ENCODE measurements at regions not wholly inside any gene's neighbourhood (a gene's known extent, or its start where the extent isn't known, plus 50 kb on each side); places are given as distances from the start of the nearest gene placed in this dataset.

DNA sequence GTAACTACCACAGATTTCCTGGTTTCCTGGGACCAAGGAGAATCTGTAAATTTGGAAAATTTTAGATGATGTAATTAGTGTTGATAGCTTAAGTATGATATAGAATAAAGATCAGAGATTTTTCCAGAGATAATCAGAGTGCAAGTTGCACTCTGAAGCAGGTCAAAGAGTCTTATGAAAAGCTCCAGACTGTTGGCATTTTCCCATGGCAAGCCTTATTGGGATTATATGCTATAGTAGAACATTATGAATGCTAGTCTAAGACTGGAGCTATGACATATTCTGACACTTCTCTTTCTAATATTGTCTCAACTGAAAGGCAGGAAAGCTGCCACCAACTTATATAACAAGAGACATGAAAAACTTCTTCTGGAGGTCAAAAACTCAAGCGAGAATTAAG lies 1638.3 kb upstream of the LRRTM1 start:
- no peak for TF ChIP-seq GATA1 (IDR thresholded peaks at IDR 0.05; ENCODE audit: low read depth, low read length)
- no peak for DNase-seq

DNA sequence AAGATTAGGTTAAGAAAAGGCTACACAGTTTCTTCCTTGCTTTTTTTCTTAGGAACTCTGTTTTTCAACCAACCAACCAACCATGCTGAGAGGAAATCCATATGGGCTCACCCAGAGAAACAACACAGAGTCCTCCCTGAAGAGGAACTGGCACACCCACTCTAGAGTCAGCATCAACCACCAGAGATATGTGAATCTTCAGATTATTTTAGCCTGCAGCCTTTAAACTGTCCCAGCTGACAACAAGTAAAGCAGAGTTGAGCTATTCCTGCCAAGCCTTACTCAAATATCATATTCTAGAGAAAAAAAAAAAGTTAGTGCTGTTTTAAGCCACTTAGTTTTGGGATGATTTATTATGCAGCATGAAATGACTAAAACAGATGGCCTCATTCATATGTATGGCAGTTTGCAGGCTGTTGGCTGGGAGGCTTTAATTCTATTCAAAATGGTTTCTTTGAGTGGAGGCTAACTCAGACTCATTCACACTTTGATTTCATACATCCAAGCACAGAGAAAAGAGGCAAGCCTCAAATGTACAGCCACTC lies 1637.7 kb upstream of the LRRTM1 start:
- no peak for DNase-seq
- TF ChIP-seq GATA1 (IDR thresholded peaks at IDR 0.05; ENCODE audit: low read depth, low read length): no peak
- TF ChIP-seq POLR2A (IDR thresholded peaks at IDR 0.05; ENCODE audit: low read length): no peak

DNA sequence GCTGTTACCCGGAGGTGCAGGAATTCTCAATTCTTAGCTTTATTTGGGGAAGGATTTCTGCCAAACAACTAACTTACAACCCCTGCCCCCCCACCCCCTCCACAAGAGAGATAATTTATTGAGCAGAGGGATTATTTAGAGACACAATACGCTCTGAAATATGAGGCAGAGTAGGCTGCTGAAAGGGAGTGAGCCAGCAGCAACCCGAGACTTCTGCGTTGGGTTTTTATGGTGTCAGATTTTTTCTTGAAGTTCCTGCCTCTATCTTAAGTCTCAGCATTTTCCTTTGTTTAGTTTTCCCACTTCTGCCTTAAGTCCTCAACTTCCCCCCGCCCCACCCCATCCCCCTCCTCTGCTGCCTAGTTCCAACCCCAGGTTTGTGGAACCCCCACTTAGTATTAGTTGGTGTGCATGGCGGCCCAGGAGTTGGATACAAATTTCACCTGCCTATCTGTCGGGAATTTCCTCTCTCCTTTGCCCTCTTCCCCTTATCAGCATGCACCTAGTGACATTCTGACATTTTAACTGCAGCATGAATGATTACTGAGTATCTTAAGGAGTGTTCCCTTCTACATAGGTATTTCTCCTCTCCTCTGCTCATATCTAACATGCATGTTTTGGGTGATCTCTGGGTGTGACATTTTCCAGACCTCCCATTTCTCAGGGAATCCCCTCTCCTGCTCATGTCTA lies 1635.9 kb upstream of the LRRTM1 start:
- no peak for DNase-seq
- no peak for TF ChIP-seq GATA1 (IDR thresholded peaks at IDR 0.05; ENCODE audit: low read depth, low read length)
- TF ChIP-seq POLR2A (IDR thresholded peaks at IDR 0.05; ENCODE audit: low read length): no peak

DNA sequence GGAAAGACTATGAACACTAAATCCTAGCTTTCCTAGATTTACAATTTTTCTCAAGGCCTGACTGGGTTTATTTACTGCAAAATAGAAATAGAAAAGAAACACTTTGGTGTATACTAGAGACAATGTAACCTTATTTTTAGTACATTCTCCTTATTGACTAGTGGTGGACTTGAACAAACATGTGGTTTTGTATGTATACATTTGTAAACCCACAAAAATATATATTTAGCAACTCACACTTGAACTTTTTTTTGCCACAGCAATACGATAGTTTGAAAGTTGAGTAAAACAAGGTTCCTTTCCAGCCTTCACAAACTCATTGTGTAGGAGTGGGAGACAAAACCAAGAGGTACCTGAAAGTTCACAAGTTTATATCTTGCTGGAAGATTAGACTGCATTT lies 1633.4 kb upstream of the LRRTM1 start:
- no peak for DNase-seq

DNA sequence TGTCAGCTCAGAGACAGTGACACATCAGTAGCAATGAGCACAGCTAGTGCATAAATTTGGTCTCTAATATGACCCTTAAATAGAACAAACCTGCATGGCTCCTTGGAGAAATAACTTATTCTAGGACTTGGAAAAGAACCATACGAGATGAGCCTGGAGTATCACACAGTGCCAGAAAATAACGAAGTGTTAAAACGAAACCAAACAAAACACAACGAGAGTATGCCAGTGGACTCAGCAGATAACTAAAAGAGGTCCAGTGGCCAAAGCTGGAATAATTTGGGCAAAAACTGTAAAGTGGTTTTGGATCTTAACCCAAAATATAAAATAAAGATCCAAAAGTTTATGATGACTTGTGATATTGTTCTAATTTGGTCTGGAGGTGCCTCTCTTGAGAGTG lies 1599.0 kb upstream of the LRRTM1 start:
- no peak for DNase-seq
- no peak for TF ChIP-seq POLR2A (IDR thresholded peaks at IDR 0.05; ENCODE audit: low read length)
- no peak for TF ChIP-seq GATA1 (IDR thresholded peaks at IDR 0.05; ENCODE audit: low read depth, low read length)

More for the DNA sequence above, 1633.4 kb upstream of the LRRTM1 start:
- TF ChIP-seq GATA1 (IDR thresholded peaks at IDR 0.05; ENCODE audit: low read depth, low read length) (no peak), POLR2A (IDR thresholded peaks at IDR 0.05; ENCODE audit: low read length) (no peak)

DNA sequence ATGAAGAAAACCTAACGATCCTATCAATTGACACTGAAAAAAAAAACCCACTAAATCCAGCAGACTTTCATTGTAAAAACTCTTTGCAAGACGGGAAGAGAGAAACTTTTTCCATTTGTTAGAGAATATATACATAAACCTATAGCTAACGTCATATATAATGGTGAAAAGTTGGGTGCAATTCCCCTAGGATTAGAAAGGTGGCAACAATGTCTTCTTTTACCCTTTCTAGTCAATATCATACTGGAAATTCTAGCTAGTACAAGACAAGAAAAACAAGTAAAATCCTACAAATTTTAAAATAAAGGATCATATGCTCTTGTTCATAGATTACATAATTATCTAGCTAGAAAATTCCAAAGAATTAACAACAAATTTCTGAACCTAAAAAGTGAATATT lies 1596.5 kb upstream of the LRRTM1 start:
- no peak for DNase-seq
- TF ChIP-seq POLR2A (IDR thresholded peaks at IDR 0.05; ENCODE audit: low read length): no peak
- TF ChIP-seq GATA1 (IDR thresholded peaks at IDR 0.05; ENCODE audit: low read depth, low read length): no peak

DNA sequence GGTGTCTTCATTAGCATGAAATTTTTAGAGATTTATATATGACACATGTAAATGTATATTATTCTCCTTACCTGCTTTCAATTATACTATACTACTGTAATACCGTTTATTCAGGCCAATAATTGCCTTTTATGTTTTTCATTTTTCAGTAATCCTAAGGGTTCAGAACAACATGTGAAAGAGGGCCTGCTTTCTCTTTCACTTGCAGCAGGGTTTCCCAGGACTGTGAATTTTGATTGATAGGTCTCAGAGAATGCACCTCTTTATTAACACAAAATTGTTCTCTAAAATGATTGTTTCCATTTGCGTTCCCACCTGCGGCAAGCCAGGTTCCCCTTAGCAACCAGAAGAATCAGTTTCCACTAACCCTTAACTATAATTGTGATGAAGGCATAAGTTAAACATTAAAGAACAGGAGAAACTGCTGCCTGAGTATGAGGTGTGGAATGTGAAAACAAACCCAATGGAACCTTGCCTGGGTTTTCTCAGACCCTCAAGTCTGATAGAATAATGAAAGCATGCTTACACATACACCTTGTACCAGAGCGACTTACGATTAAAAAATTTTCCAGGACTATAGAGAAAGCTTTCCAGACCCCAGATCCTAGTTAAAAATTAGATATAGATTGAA lies 1591.2 kb upstream of the LRRTM1 start:
- no peak for TF ChIP-seq POLR2A (IDR thresholded peaks at IDR 0.05; ENCODE audit: low read length)
- no peak for TF ChIP-seq GATA1 (IDR thresholded peaks at IDR 0.05; ENCODE audit: low read depth, low read length)
- no peak for DNase-seq

DNA sequence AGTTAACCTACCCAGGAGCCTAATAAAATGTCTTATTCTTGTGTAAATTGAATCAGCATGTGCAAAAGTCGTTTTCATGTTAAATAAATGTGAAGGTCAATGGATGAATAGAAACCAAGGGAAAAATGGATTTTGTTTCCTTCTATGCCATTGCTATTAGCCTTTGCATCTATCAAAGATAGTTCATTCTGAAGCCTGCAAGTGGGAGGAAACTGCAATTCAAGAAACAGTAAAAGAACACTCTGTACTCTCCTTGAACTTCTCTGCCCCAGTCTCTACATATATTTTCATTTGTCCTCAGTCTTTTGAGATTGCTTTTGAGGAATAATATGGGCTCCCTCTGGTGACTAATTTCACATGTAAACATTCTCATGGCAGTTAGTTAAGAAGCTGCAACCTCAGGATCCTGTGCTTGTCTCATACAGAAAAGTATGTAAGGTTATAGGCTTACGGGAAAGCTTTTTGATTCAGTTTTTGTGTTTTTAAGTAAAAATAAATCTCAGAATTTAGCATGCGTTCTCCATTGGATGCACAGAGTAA lies 1590.0 kb upstream of the LRRTM1 start:
- no peak for TF ChIP-seq GATA1 (IDR thresholded peaks at IDR 0.05; ENCODE audit: low read depth, low read length)
- no peak for TF ChIP-seq POLR2A (IDR thresholded peaks at IDR 0.05; ENCODE audit: low read length)
- DNase-seq: no peak

DNA sequence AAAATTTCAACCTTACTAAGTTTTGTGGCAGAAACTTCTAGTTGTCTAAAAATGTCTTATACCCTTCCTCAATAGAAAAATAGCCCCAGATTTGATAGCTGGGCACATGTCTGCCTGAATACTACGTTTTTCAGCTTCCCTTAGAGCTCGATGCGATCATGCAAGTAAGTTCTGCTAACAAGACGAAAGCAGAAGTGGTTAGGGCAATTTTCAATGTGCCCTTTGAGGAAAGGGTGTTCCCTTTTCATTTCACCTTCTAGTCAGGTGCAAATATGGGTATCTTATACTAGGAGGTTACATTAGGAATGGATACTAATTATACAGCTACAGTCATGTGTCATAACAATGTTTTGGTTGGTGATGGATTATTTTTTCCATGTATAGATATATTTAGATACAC lies 1572.1 kb upstream of the LRRTM1 start:
- TF ChIP-seq GATA1 (IDR thresholded peaks at IDR 0.05; ENCODE audit: low read depth, low read length) (no peak), POLR2A (IDR thresholded peaks at IDR 0.05; ENCODE audit: low read length) (no peak)

DNA sequence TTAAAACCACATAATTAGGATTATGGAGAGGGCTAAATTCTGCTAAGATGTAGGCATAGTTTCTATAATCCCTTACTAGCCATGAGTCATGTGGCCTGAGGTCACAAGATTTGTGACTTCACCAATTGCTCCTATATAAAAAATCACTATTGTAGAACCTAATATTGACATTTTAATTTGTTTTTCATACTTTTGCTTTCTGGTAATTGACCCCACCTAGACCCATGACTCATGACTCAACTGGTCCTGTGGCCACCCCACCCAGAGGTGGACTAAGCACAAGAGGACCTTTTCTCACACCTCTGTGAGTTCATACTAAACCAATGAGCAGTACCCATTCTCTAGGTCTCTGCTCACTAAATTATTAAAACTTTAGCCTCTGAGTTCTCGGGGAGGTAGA lies 1567.5 kb upstream of the LRRTM1 start:
- no peak for TF ChIP-seq POLR2A (IDR thresholded peaks at IDR 0.05; ENCODE audit: low read length)
- TF ChIP-seq GATA1 (IDR thresholded peaks at IDR 0.05; ENCODE audit: low read depth, low read length): no peak
- no peak for DNase-seq

More for the DNA sequence above, 1572.1 kb upstream of the LRRTM1 start:
- DNase-seq: no peak

DNA sequence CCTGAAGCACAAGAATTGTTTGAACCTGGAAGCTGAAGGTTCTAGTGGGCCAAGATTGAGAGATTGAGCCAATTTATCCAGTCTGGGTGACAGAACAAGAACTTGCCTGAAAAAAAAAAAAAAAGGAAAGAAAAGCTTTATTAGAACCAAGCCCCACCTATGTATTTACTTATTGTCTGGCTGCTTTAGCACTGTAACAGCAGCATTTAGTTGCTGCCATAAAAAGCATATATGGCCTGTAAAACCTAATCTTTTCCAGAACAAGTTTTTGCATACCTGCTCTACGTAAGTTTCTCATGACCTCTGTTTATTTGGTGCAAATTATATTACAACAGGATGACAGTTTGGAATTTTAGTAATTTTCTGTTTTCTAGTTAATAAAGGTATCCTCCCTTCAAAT lies 1565.6 kb upstream of the LRRTM1 start:
- no peak for TF ChIP-seq POLR2A (IDR thresholded peaks at IDR 0.05; ENCODE audit: low read length)
- no peak for TF ChIP-seq GATA1 (IDR thresholded peaks at IDR 0.05; ENCODE audit: low read depth, low read length)

DNA sequence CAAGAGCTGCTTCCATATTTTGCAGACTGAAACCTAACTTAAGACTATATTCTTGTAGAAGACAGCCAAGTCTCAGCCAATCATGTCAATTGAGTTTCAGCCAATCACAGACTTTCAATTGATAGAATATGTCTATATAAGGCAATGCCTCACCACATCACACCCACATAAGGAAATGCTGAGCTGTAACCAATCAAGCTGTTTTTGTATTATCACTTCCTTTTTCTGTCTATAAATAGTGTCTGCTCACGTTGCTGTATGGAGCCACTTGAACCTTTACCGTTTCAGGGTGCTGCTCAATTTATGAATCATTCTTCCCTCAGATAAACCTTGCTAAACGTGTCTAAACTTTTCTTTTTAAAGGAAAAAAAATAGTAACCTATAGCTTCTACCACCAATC lies 1554.4 kb upstream of the LRRTM1 start:
- no peak for TF ChIP-seq POLR2A (IDR thresholded peaks at IDR 0.05; ENCODE audit: low read length)
- TF ChIP-seq GATA1 (IDR thresholded peaks at IDR 0.05; ENCODE audit: low read depth, low read length): no peak

More for the DNA sequence above, 1565.6 kb upstream of the LRRTM1 start:
- DNase-seq: no peak

DNA sequence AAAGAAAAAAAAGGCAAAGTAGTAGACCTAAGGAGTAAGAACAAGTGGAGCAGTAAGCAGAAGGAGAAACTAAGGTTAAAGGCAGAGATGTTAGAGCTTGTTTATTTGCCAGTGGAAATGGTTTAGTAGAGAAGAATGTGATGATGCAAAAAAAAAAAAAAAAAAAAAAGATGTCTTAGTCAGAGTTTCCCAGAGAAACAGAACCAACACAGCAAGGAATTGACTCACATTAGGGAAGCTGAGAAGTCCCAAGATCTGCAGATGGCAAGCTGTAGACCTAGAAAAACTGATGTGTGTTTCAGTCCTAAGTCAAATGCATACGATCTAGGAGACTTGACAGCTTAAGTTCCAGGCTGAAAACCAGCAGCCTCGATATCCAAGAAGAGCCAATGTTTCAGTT lies 1548.8 kb upstream of the LRRTM1 start:
- TF ChIP-seq POLR2A (IDR thresholded peaks at IDR 0.05; ENCODE audit: low read length) (no peak), GATA1 (IDR thresholded peaks at IDR 0.05; ENCODE audit: low read depth, low read length) (no peak)
- DNase-seq: no peak

More for the DNA sequence above, 1554.4 kb upstream of the LRRTM1 start:
- DNase-seq: no peak

DNA sequence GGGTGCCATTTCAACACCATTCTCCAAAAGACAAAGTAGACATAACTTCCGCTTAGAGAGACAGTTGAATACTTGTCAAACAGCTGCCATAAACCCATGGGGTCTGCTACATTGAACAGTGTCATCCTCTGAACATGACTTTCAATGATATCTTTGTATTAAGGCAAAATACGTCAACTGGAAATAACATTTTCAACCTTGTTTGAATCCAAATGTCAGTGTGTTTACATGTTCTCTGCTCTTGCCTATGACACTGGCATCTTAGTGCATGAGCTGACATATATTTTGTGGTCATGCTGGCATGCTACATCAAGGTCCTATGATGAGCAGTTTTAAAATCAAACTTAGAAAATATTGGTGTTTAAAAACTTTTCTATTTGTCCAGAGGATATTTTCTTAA lies 1548.1 kb upstream of the LRRTM1 start:
- no peak for DNase-seq
- TF ChIP-seq POLR2A (IDR thresholded peaks at IDR 0.05; ENCODE audit: low read length) (no peak), GATA1 (IDR thresholded peaks at IDR 0.05; ENCODE audit: low read depth, low read length) (no peak)

DNA sequence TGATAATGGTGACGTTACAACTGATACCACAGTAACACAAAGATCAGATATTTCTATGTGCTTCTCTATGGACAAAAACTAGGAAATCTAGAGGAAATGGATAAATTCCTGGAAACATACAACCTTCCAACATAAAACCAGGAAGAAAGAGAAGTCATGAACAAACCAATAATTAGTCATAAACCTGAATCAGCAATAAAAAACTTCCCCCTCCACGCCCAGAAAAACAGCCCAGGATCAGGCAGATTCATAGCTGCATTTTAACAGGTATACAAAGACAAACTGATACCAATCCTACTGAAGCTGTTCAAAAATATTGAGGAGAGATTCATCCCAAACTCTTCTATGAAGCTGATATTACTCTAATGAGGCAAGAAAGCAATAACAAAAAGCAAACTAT lies 1535.2 kb upstream of the LRRTM1 start:
- no peak for DNase-seq
- no peak for TF ChIP-seq GATA1 (IDR thresholded peaks at IDR 0.05; ENCODE audit: low read depth, low read length)
- TF ChIP-seq POLR2A (IDR thresholded peaks at IDR 0.05; ENCODE audit: low read length): no peak
